BLaER1 treated with 17β-estradiol and CSF1 and Interleukin-3, amounts not matched to agents 10 nM and 100 nM (cell line): ENCODE measurements at regions not wholly inside any gene's neighbourhood (a gene's known extent, or its start where the extent isn't known, plus 50 kb on each side); places are given as distances from the start of the nearest gene placed in this dataset.
A peak's percentile ranks its signal among the peaks of the same experiment; 100 is the strongest.

Experiments used
- H3K27ac ChIP-seq, 11 experiments: shearing (Covaris generic); formaldehyde crosslinking; 2 replicates each; pipeline ENCODE4 v1.8.1; 2022
- H3K27me3 ChIP-seq, 11 experiments: shearing (Covaris generic); formaldehyde crosslinking; 2 replicates each; pipeline ENCODE4 v1.8.1; 2022
- H3K36me3 ChIP-seq, 11 experiments: shearing (Covaris generic); formaldehyde crosslinking; 2 replicates each; pipeline ENCODE4 v1.8.1; 2022
- H3K4me1 ChIP-seq, 10 experiments: shearing (Covaris generic); formaldehyde crosslinking; 2 replicates each; pipeline ENCODE4 v1.8.1; 2022
- H3K4me2 ChIP-seq, 11 experiments: shearing (Covaris generic); formaldehyde crosslinking; 2 replicates each; pipeline ENCODE4 v1.8.1; 2022
- H3K4me3 ChIP-seq, 10 experiments: shearing (Covaris generic); formaldehyde crosslinking; 2 replicates each; pipeline ENCODE4 v1.8.1; 2022
- H3K9ac ChIP-seq, 11 experiments: shearing (Covaris generic); formaldehyde crosslinking; 2 replicates each; pipeline ENCODE4 v1.8.1; 2022
- H3K9me3 ChIP-seq, 11 experiments: shearing (Covaris generic); formaldehyde crosslinking; replicated peaks in 1 of 11; 2 replicates each; pipeline ENCODE4 v1.8.1; 2022
- H4K20me1 ChIP-seq, 11 experiments: shearing (Covaris generic); formaldehyde crosslinking; 2 replicates each; pipeline ENCODE4 v1.8.1; 2022
- Cebpa-rat ChIP-seq, 11 experiments: shearing (Covaris generic); IDR thresholded peaks; 2 replicates each; pipeline ENCODE4 v1.8.1; 2022

DNA sequence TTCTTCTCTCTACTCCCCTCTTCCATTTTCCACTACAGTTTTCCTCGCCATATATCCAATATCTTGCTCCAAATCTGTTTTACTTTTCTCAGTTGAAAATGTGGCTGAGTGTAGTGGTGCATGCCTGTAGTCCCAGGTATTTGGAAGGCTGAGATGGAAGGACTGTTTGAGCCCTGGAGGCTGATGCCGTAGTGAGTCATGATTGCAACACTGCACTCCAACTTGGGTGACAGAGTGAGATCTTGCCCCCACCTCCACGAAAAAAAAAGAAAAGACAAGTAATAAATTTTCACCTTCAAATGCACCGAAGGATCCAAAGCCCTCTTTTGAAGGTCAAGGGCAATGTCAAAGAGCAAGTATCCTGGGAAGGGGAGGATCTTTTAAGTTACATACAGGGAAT is 592.3 kb downstream of the TMEM114 start:
- TF ChIP-seq Cebpa-rat (IDR thresholded peaks at IDR 0.05) = no peak
- no peak overlapping the region for H3K4me3 ChIP-seq
- H3K36me3 ChIP-seq = no peaks in the 10 kb centered on the region
- no peaks in the 10 kb centered on the region for H3K27me3 ChIP-seq
- peaks cover 0 to 15% (median 2%) of the 10 kb centered on the region in 10 experiments; a peak in 7 of 20 replicates for H3K4me1 ChIP-seq
- H3K9me3 ChIP-seq = 0 out of 22 replicates have a peak, but pooled peaks cover 0 to 7% (median 0%) of the 10 kb centered on the region in 11 experiments
- H3K4me2 ChIP-seq = no peak overlapping the region
- H3K9ac ChIP-seq = no peak overlapping the region
- H4K20me1 ChIP-seq = no peaks in the 10 kb centered on the region
- no peak overlapping the region for H3K27ac ChIP-seq

- Histone ChIP-seq H3K27me3 (no peaks in the 10 kb centered on the region), H3K4me1 (peaks cover 0 to 20% (median 2%) of the 10 kb centered on the region in 10 experiments; a peak in 7 of 20 replicates), H4K20me1 (no peaks in the 10 kb centered on the region), H3K4me3 (no peak overlapping the region), H3K9ac (no peak overlapping the region), H3K27ac (no peak overlapping the region), H3K9me3 (no peaks in the 10 kb centered on the region), H3K36me3 (no peaks in the 10 kb centered on the region), H3K4me2 (no peak overlapping the region)
- no peak for TF ChIP-seq Cebpa-rat (IDR thresholded peaks at IDR 0.05)
Measured at GRCh38 chr16:7992616-7993015, 597.7 kb downstream of the TMEM114 start.

GRCh38 chr16:7990626-7991260 is 599.6 kb downstream of the TMEM114 start:
- H3K36me3 ChIP-seq = no peaks in the 10 kb centered on the region
- H3K4me3 ChIP-seq = 0 out of 20 replicates have a peak overlapping the region, but pooled peaks of 1 of the 10 experiments have one; percentile 16
- no peak for TF ChIP-seq Cebpa-rat (IDR thresholded peaks at IDR 0.05)
- no peaks in the 10 kb centered on the region for H4K20me1 ChIP-seq
- H3K27me3 ChIP-seq = no peaks in the 10 kb centered on the region
- H3K4me1 ChIP-seq = peaks cover 0 to 20% (median 2%) of the 10 kb centered on the region in 10 experiments; a peak in 7 of 20 replicates
- no peak overlapping the region for H3K9ac ChIP-seq
- peaks cover 0 to 8% (median 0%) of the 10 kb centered on the region in 11 experiments; a peak in 5 of 22 replicates for H3K9me3 ChIP-seq
- H3K27ac ChIP-seq = peak overlapping the region in 1 of 11 experiments; percentile 46; a peak in 1 of 22 replicates
- peak overlapping the region in 4 of 11 experiments; percentile 16 to 69 (median 56); a peak in 9 of 22 replicates for H3K4me2 ChIP-seq

GRCh38 chr16:7983676-7984075 is 606.6 kb downstream of the TMEM114 start:
- H4K20me1 ChIP-seq = no peaks in the 10 kb centered on the region
- no peak overlapping the region for H3K4me3 ChIP-seq
- no peak for TF ChIP-seq Cebpa-rat (IDR thresholded peaks at IDR 0.05)
- peaks cover 0 to 8% (median 0%) of the 10 kb centered on the region in 11 experiments; a peak in 5 of 22 replicates for H3K9me3 ChIP-seq
- no peak overlapping the region for H3K27ac ChIP-seq
- H3K4me2 ChIP-seq = no peak overlapping the region
- no peaks in the 10 kb centered on the region for H3K27me3 ChIP-seq
- H3K9ac ChIP-seq = no peak overlapping the region
- H3K36me3 ChIP-seq = no peaks in the 10 kb centered on the region
- 0 out of 20 replicates have a peak, but pooled peaks cover 0 to 6% (median 0%) of the 10 kb centered on the region in 10 experiments for H3K4me1 ChIP-seq

- TF ChIP-seq Cebpa-rat (IDR thresholded peaks at IDR 0.05) = no peak
- H3K27ac ChIP-seq = no peak overlapping the region
- H3K9ac ChIP-seq = no peak overlapping the region
- H3K27me3 ChIP-seq = no peaks in the 10 kb centered on the region
- no peaks in the 10 kb centered on the region for H4K20me1 ChIP-seq
- no peaks in the 10 kb centered on the region for H3K36me3 ChIP-seq
- no peak overlapping the region for H3K4me2 ChIP-seq
- H3K9me3 ChIP-seq = no peaks in the 10 kb centered on the region
- no peak overlapping the region for H3K4me3 ChIP-seq
- H3K4me1 ChIP-seq = no peaks in the 10 kb centered on the region
Measured at GRCh38 chr16:7980133-7980483, 610.2 kb downstream of the TMEM114 start.

DNA sequence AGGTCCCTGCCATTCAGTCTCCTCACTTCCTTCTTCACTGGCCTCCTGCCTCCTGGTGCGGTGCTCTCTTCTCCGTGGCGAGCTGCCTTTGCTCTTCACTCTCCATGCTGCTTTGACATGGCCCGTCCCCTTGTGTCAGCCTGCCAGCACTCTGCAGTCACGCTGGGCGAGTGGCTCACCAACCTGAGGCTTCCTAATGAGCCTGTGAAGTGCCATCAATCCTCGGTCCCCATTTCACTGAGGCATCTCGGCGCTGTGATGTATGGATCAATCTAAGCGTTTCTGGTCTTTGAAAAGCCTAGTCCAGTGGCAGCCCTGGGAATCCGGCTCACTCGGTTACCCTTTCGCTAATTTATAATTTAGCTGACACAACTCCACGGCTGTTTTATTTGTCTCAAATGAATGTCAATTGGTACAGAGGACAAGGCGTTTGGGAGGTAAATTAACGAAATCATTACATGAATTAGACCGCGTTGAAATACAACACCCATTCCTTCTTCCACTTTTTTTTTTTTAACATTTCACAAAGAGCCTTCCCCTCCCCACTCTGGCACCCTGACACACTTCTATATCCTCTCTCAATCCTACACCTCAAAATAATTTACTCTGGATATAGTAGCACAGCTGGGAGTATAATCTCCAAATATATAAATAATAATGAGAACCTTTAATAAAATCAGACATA is 610.7 kb downstream of the TMEM114 start:
- no peaks in the 10 kb centered on the region for H3K4me1 ChIP-seq
- H4K20me1 ChIP-seq = no peaks in the 10 kb centered on the region
- H3K27me3 ChIP-seq = no peaks in the 10 kb centered on the region
- H3K27ac ChIP-seq = no peak overlapping the region
- TF ChIP-seq Cebpa-rat (IDR thresholded peaks at IDR 0.05) = no peak
- no peak overlapping the region for H3K4me2 ChIP-seq
- no peaks in the 10 kb centered on the region for H3K9me3 ChIP-seq
- no peak overlapping the region for H3K4me3 ChIP-seq
- no peaks in the 10 kb centered on the region for H3K36me3 ChIP-seq
- H3K9ac ChIP-seq = no peak overlapping the region

GRCh38 chr16:7976563-7976962 is 613.7 kb downstream of the TMEM114 start:
- Histone ChIP-seq H3K4me3 (no peak overlapping the region), H3K27me3 (no peaks in the 10 kb centered on the region), H3K4me1 (no peaks in the 10 kb centered on the region), H3K36me3 (no peaks in the 10 kb centered on the region), H3K4me2 (no peak overlapping the region), H3K9me3 (peaks cover 0 to 4% (median 0%) of the 10 kb centered on the region in 11 experiments; a peak in 1 of 22 replicates), H3K9ac (no peak overlapping the region), H3K27ac (no peak overlapping the region), H4K20me1 (no peaks in the 10 kb centered on the region)
- TF ChIP-seq Cebpa-rat (IDR thresholded peaks at IDR 0.05) = no peak

GRCh38 chr16:7976125-7976524 is 614.2 kb downstream of the TMEM114 start:
- Histone ChIP-seq H3K9me3 (peaks cover 0 to 4% (median 0%) of the 10 kb centered on the region in 11 experiments; a peak in 1 of 22 replicates), H3K4me3 (no peak overlapping the region)
- no peak for TF ChIP-seq Cebpa-rat (IDR thresholded peaks at IDR 0.05)

DNA sequence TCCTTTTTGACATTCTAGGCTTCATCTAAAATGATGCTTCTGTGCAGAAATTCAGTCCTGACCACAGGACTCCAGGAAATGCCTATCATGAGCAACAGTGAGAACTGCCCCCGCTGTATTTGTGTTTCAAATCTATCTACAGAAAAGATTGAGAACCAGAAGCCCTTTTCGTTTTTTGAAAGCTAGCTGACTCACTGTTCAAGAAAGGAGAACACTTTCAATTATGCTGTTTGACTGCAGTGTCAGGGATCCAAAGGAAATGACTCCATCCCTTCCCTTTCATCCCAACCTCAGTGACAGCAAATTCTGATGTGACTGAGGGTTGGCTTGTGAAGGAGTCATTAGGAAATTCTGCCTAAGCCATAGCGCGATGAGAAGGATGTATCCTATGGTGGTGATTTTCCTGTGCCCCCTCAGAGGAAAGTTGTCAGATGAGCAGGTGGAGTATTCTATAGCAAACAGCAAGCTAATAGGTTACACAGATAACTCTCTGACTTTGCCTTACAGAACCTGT is 622.3 kb downstream of the TMEM114 start:
- no peak overlapping the region for H3K27ac ChIP-seq
- peak overlapping the region in 2 of 11 experiments; percentile 26; a peak in 4 of 22 replicates for H3K4me2 ChIP-seq
- no peak overlapping the region for H3K9ac ChIP-seq
- no peaks in the 10 kb centered on the region for H4K20me1 ChIP-seq
- H3K4me3 ChIP-seq = no peak overlapping the region
- no peaks in the 10 kb centered on the region for H3K27me3 ChIP-seq
- H3K4me1 ChIP-seq = peaks cover 0 to 8% (median 0%) of the 10 kb centered on the region in 10 experiments; a peak in 2 of 20 replicates
- H3K36me3 ChIP-seq = no peaks in the 10 kb centered on the region
- peaks cover 0 to 4% (median 0%) of the 10 kb centered on the region in 11 experiments; a peak in 1 of 22 replicates for H3K9me3 ChIP-seq
- no peak for TF ChIP-seq Cebpa-rat (IDR thresholded peaks at IDR 0.05)

More at GRCh38 chr16:7976125-7976524, 614.2 kb downstream of the TMEM114 start:
- no peak overlapping the region for H3K4me2 ChIP-seq
- no peaks in the 10 kb centered on the region for H4K20me1 ChIP-seq
- H3K27me3 ChIP-seq = no peaks in the 10 kb centered on the region
- H3K27ac ChIP-seq = no peak overlapping the region
- H3K36me3 ChIP-seq = no peaks in the 10 kb centered on the region
- H3K9ac ChIP-seq = no peak overlapping the region
- no peaks in the 10 kb centered on the region for H3K4me1 ChIP-seq
